ENCODE measurements at regions not wholly inside any gene's neighbourhood (a gene's known extent, or its start where the extent isn't known, plus 50 kb on each side); places are given as distances from the start of the nearest gene placed in this dataset.

GRCh38 chr3:159026510-159026909 lies 224.7 kb downstream of the MFSD1 start:
- POLR2A ChIA-PET (ENCODE audit: partially characterized antibody), result no interaction called here
- peaks cover 0 to 9% (median 3%) of the 10 kb centered on the region in 8 donors for H3K9me3 Mint-ChIP-seq

GRCh38 chr3:159028706-159029105 lies 226.9 kb downstream of the MFSD1 start:
- Mint-ChIP-seq H3K4me1 (no peaks in the 10 kb centered on the region), H3K27ac (no peak overlapping the region), H3K27me3 (no peaks in the 10 kb centered on the region), H3K9me3 (peaks cover 0 to 6% (median 2%) of the 10 kb centered on the region in 8 donors), H3K36me3 (no peaks in the 10 kb centered on the region), H3K4me3 (no peak overlapping the region)
- H3K4me3 ChIP-seq (ENCODE audit: low read length in 2 of 2), result no peak overlapping the region
- H3K27me3 ChIP-seq (ENCODE audit: insufficient read depth, low read length), result no peaks in the 10 kb centered on the region
- no peaks in the 10 kb centered on the region for H3K9me3 ChIP-seq (ENCODE audit: control insufficient read depth in 1 of 2, low read length in 2 of 2)
- POLR2A ChIA-PET (ENCODE audit: partially characterized antibody), result no interaction called here
- H3K36me3 ChIP-seq (ENCODE audit: insufficient read depth, low read length), result no peaks in the 10 kb centered on the region
- no peaks in the 10 kb centered on the region for H3K4me1 ChIP-seq (ENCODE audit: insufficient read depth, low read length)
- DNase-seq, result no peak
- CTCF ChIA-PET (ENCODE audit: partially characterized antibody), result no interaction called here
- no peak overlapping the region for H3K27ac ChIP-seq (ENCODE audit: low read depth, low read length)
- intact Hi-C loops (cut with micrococcal nuclease), result no loop called here

More at GRCh38 chr3:159026510-159026909, 224.7 kb downstream of the MFSD1 start:
- Histone ChIP-seq H3K27ac (ENCODE audit: low read depth, low read length) (no peak overlapping the region), H3K4me3 (ENCODE audit: low read length in 2 of 2) (no peak overlapping the region), H3K27me3 (ENCODE audit: insufficient read depth, low read length) (no peaks in the 10 kb centered on the region), H3K9me3 (ENCODE audit: control insufficient read depth in 1 of 2, low read length in 2 of 2) (no peaks in the 10 kb centered on the region), H3K4me1 (ENCODE audit: insufficient read depth, low read length) (no peaks in the 10 kb centered on the region), H3K36me3 (ENCODE audit: insufficient read depth, low read length) (no peaks in the 10 kb centered on the region)
- Mint-ChIP-seq H3K27ac (no peak overlapping the region), H3K4me3 (no peak overlapping the region), H3K27me3 (no peaks in the 10 kb centered on the region), H3K36me3 (no peaks in the 10 kb centered on the region), H3K4me1 (no peaks in the 10 kb centered on the region)
- CTCF ChIA-PET (ENCODE audit: partially characterized antibody), result no interaction called here
- no peak for DNase-seq
- intact Hi-C loops (cut with micrococcal nuclease), result no loop called here

GRCh38 chr3:159029306-159030026 lies 227.6 kb downstream of the MFSD1 start:
- intact Hi-C loops (cut with micrococcal nuclease), result no loop called here
- H3K9me3 ChIP-seq (ENCODE audit: control insufficient read depth in 1 of 2, low read length in 2 of 2), result no peaks in the 10 kb centered on the region
- H3K4me1 ChIP-seq (ENCODE audit: insufficient read depth, low read length), result no peaks in the 10 kb centered on the region
- H3K4me3 Mint-ChIP-seq, result no peak overlapping the region
- CTCF ChIA-PET (ENCODE audit: partially characterized antibody), result no interaction called here
- no peaks in the 10 kb centered on the region for H3K27me3 ChIP-seq (ENCODE audit: insufficient read depth, low read length)
- H3K4me1 Mint-ChIP-seq, result no peaks in the 10 kb centered on the region
- POLR2A ChIA-PET (ENCODE audit: partially characterized antibody), result no interaction called here
- H3K27ac ChIP-seq (ENCODE audit: low read depth, low read length), result no peak overlapping the region
- no peaks in the 10 kb centered on the region for H3K36me3 Mint-ChIP-seq
- DNase-seq, result no peak
- no peaks in the 10 kb centered on the region for H3K36me3 ChIP-seq (ENCODE audit: insufficient read depth, low read length)
- no peaks in the 10 kb centered on the region for H3K27me3 Mint-ChIP-seq
- peaks cover 0 to 11% (median 3%) of the 10 kb centered on the region in 8 donors for H3K9me3 Mint-ChIP-seq
- no peak overlapping the region for H3K4me3 ChIP-seq (ENCODE audit: low read length in 2 of 2)
- H3K27ac Mint-ChIP-seq, result no peak overlapping the region

GRCh38 chr3:159030138-159030670 lies 228.3 kb downstream of the MFSD1 start:
- H3K27me3 ChIP-seq (ENCODE audit: insufficient read depth, low read length), result no peaks in the 10 kb centered on the region
- no peak overlapping the region for H3K27ac ChIP-seq (ENCODE audit: low read depth, low read length)
- intact Hi-C loops (cut with micrococcal nuclease), result no loop called here
- H3K9me3 Mint-ChIP-seq, result peaks cover 0 to 12% (median 5%) of the 10 kb centered on the region in 8 donors
- no peaks in the 10 kb centered on the region for H3K9me3 ChIP-seq (ENCODE audit: control insufficient read depth in 1 of 2, low read length in 2 of 2)
- DNase-seq, result no peak
- H3K4me3 Mint-ChIP-seq, result no peak overlapping the region
- no peaks in the 10 kb centered on the region for H3K4me1 Mint-ChIP-seq
- H3K36me3 Mint-ChIP-seq, result no peaks in the 10 kb centered on the region
- H3K27ac Mint-ChIP-seq, result no peak overlapping the region
- no peaks in the 10 kb centered on the region for H3K4me1 ChIP-seq (ENCODE audit: insufficient read depth, low read length)
- H3K27me3 Mint-ChIP-seq, result no peaks in the 10 kb centered on the region
- ChIA-PET POLR2A (ENCODE audit: partially characterized antibody) (no interaction called here), CTCF (ENCODE audit: partially characterized antibody) (no interaction called here)
- H3K4me3 ChIP-seq (ENCODE audit: low read length in 2 of 2), result no peak overlapping the region
- H3K36me3 ChIP-seq (ENCODE audit: insufficient read depth, low read length), result no peaks in the 10 kb centered on the region

- Histone ChIP-seq H3K9me3 (ENCODE audit: control insufficient read depth in 1 of 2, low read length in 2 of 2) (no peaks in the 10 kb centered on the region), H3K27ac (ENCODE audit: low read depth, low read length) (no peak overlapping the region), H3K27me3 (ENCODE audit: insufficient read depth, low read length) (no peaks in the 10 kb centered on the region), H3K36me3 (ENCODE audit: insufficient read depth, low read length) (no peaks in the 10 kb centered on the region), H3K4me3 (ENCODE audit: low read length in 2 of 2) (no peak overlapping the region), H3K4me1 (ENCODE audit: insufficient read depth, low read length) (no peaks in the 10 kb centered on the region)
- intact Hi-C loops (cut with micrococcal nuclease), result no loop called here
- Mint-ChIP-seq H3K9me3 (peaks cover 0 to 9% (median 4%) of the 10 kb centered on the region in 8 donors), H3K4me1 (no peaks in the 10 kb centered on the region), H3K27ac (no peak overlapping the region), H3K27me3 (no peaks in the 10 kb centered on the region), H3K4me3 (no peak overlapping the region), H3K36me3 (no peaks in the 10 kb centered on the region)
- no peak for DNase-seq
- POLR2A ChIA-PET (ENCODE audit: partially characterized antibody), result no interaction called here
- CTCF ChIA-PET (ENCODE audit: partially characterized antibody), result no interaction called here
Measured at GRCh38 chr3:159030886-159031679, 229.2 kb downstream of the MFSD1 start.

GRCh38 chr3:159032311-159032710 lies 230.5 kb downstream of the MFSD1 start:
- POLR2A ChIA-PET (ENCODE audit: partially characterized antibody), result no interaction called here
- H3K9me3 Mint-ChIP-seq, result peaks cover 0 to 9% (median 3%) of the 10 kb centered on the region in 8 donors
- Histone ChIP-seq H3K9me3 (ENCODE audit: control insufficient read depth in 1 of 2, low read length in 2 of 2) (no peaks in the 10 kb centered on the region), H3K27me3 (ENCODE audit: insufficient read depth, low read length) (no peaks in the 10 kb centered on the region), H3K36me3 (ENCODE audit: insufficient read depth, low read length) (no peaks in the 10 kb centered on the region), H3K27ac (ENCODE audit: low read depth, low read length) (no peak overlapping the region), H3K4me3 (ENCODE audit: low read length in 2 of 2) (no peak overlapping the region), H3K4me1 (ENCODE audit: insufficient read depth, low read length) (no peaks in the 10 kb centered on the region)
- intact Hi-C loops (cut with micrococcal nuclease), result no loop called here
- no peak overlapping the region for H3K27ac Mint-ChIP-seq
- no peak for DNase-seq
- CTCF ChIA-PET (ENCODE audit: partially characterized antibody), result no interaction called here
- H3K27me3 Mint-ChIP-seq, result no peaks in the 10 kb centered on the region
- H3K4me3 Mint-ChIP-seq, result no peak overlapping the region
- H3K36me3 Mint-ChIP-seq, result no peaks in the 10 kb centered on the region
- H3K4me1 Mint-ChIP-seq, result no peaks in the 10 kb centered on the region

GRCh38 chr3:159038405-159038804 lies 236.6 kb downstream of the MFSD1 start:
- CTCF ChIA-PET (ENCODE audit: partially characterized antibody), result no interaction called here
- DNase-seq, result no peak
- Histone ChIP-seq H3K27me3 (ENCODE audit: insufficient read depth, low read length) (no peaks in the 10 kb centered on the region), H3K36me3 (ENCODE audit: insufficient read depth, low read length) (no peaks in the 10 kb centered on the region), H3K9me3 (ENCODE audit: control insufficient read depth in 1 of 2, low read length in 2 of 2) (no peaks in the 10 kb centered on the region), H3K27ac (ENCODE audit: low read depth, low read length) (no peak overlapping the region), H3K4me1 (ENCODE audit: insufficient read depth, low read length) (no peaks in the 10 kb centered on the region), H3K4me3 (ENCODE audit: low read length in 2 of 2) (no peak overlapping the region)
- Mint-ChIP-seq H3K9me3 (peaks cover 0 to 13% (median 4%) of the 10 kb centered on the region in 8 donors), H3K4me3 (no peak overlapping the region), H3K4me1 (no peaks in the 10 kb centered on the region), H3K36me3 (no peaks in the 10 kb centered on the region), H3K27me3 (no peaks in the 10 kb centered on the region), H3K27ac (no peak overlapping the region)
- intact Hi-C loops (cut with micrococcal nuclease), result no loop called here
- POLR2A ChIA-PET (ENCODE audit: partially characterized antibody), result no interaction called here

Data from CD4-positive, alpha-beta memory T cell (primary cell).